DMS153 treated with DMSO at 0.1 percent for 48 hours (cell line): ENCODE measurements at regions not wholly inside any gene's neighbourhood (a gene's known extent, or its start where the extent isn't known, plus 50 kb on each side); places are given as distances from the start of the nearest gene placed in this dataset.

Experiments used
- DNase-seq: peaks from one replicate; lab custom pipeline; 2025; ENCODE audit not compliant: unreplicated experiment; lab: John Stamatoyannopoulos, UW

DNA sequence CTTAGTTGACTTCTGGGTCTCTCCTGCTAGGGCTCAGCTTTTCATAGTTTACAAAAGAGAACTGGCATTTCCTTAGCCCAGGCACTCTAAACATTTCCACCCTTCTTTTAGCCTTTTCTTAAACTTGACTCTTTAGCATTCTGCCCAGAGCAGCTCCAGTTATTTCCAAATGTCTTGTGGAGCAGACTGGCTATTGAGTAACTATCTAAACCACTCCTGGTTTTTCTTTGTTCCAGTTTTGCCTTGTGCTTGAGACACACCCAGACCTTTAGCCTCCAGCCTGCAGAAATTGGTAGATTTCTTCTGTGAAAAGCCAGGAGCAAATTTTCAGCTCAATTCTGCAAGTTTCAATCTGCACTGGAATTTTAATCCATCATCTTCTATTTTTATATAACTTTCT is 1813.1 kb downstream of the OLFM4 start:
- DNase-seq: no peak

DNA sequence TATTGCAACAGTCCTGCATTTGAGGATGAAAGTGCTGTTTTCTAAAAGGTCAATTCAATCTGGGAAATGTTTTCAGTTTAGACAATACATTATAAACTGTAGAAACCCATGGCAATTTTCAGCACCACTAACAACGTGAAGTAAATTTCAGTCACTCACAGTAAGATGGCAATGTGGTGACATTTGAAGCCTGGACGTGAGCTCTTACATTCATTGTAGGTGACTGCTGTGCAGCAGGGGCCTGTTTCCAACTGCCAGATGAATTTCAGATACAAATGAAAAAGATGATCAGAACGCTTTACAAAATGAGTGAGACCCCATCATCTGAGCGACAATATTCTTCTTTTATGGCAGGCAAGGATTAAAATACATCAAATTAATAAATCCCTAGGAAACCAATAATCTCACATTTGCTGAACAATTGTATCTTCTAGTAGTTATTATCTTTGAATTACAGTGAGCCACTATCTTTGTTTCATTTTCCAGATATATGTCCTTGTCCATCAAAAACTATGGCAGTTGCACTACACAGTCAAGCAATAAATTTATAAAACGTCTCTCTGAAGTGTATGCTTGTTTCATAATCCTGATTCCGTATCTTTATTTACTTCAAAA is 1816.8 kb downstream of the OLFM4 start:
- DNase-seq: no peak

DNA sequence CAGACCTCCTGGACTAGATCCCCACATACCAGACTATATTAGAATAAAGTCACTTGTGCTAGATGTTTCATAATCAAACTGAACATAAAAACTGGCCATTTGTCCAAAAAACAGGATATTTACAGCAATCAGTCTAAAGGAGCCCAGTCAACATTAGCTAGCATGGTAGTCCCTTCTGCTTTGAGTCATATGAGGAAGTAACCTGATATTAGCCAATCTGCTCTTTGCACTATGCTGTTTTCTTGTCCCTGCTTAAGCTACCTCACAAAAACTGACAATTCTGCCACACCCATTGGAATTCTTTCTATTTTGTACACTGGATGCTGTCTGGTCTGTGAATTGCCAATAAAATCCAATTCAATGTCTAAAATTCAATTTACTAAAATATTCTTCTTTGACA is 1824.2 kb downstream of the OLFM4 start:
- DNase-seq: no peak

DNA sequence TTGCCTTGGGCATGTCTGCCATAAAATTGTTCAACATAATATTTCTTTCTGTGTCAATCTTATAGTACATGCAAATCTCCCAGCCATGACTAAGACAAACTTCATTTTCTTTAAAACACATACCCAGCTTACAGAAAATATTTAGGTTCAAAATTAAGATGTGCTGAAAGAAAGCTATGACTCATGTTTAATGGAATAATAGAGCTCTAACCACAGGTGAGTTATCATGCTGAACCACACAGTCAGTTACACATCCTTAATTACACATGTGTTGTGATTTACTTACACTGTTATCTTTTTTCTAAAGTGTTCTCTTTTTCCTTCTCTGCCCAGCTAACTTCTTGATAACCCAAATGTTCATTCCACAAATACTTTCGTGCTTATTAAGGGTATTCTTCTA is 1831.2 kb downstream of the OLFM4 start:
- DNase-seq: no peak

DNA sequence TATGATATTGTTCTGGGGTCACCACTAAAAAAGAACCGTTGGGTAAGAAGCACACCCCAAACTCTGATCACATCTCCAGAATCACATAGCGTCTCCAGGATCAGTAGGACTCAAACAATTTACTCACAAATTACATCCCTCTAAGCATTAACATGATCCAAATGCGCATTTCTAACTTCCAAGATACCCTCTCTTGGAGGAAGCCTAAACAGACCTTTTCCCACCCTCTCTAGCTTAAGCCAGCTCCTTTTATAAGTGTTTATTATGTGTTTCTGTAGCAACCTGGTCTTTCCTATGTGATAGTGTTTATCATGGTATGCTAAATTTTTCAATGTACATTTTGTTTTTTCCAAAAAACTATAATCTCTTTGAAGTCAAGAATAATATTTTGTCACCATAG is 1846.5 kb downstream of the OLFM4 start:
- DNase-seq: no peak

DNA sequence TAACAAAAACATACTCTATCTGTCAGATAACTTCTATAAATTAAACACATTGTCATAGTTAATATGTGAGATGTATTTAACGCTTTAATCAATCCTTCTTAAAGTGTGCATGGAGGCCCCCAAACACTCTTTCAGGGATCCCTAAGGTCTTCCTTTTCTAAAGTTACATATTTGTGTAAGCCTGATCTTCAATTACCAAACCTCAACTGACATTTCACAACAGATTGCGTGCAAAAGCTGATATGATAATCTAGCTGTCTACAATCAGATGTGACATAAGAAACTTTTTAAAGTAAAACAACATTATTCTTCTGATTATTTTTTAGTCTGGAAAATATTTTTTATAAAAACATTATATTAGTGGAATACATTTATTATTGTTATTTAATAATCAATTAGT is 1850.4 kb downstream of the OLFM4 start:
- no peak for DNase-seq

DNA sequence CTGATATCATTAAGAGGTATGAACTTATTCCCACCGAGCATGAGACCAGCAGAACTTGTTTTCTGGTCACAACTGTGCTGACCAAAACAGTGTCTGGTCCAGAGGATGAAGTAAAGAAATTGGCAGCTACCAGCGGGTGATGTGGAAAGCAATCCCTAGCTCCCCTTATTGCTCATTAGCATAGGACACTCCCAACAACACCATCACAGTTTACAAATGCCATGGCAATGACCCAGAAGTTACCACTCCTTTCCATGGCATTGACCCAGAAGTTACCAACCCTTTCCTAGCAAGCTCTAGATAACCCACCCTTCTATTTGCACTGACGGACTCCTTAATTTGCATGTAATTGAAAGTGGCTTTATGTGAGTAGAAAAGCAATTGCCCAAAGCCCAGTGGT is 1856.1 kb downstream of the OLFM4 start:
- no peak for DNase-seq

DNA sequence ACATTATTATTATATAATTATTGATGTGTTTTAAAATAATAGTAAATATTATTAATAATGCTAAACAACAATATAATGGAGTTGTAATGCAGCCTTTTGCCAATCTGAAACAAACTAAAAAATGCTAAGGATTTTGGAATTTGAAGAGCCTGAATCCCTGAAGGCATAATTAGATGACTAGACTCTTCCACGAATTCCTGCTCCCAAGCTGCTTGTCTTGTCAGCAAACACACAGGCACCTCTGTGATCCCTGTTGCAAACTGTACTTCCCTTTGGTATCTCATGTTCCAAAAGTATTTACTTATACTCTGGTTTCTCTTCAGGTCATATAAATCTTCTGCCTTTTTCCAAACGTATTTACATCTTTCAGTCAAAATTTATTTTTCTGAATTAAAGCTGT is 1862.4 kb downstream of the OLFM4 start:
- DNase-seq: no peak

DNA sequence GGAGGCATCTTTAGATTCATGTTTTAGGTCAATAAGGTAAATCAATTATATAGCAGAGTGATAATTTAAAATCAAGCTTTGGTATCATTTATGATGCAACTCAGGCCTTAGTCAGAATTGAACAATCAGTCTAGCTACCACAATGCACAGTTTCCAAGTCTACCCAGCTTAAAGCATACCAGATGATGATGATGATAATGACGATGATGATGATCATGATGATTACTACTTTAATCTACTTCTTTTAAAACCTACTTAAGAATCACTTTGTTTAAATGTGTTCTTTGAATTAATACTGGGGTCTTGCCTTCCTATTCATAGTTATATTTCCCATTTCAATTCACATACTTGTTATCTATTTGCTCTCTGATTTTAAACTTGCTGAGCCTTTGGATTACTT is 1872.7 kb downstream of the OLFM4 start:
- DNase-seq: no peak

DNA sequence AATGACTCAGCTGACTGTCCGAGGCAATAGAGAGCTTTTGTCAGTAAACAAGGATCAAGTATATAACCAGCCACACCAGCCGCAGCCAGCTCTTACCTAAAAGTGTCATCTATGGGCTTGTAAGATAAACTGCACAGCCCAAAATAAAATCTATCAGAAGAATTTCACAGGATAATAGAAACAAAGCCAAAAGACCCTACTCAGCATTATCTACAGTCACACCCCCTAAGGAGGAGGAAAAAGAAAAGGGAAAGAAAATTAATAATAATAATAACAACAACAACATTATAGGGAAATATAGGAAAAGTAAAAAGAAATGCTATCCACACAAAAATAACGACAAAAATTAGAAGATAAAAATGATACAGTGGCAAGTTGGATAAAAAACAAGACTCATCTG is 1883.8 kb downstream of the OLFM4 start:
- no peak for DNase-seq

DNA sequence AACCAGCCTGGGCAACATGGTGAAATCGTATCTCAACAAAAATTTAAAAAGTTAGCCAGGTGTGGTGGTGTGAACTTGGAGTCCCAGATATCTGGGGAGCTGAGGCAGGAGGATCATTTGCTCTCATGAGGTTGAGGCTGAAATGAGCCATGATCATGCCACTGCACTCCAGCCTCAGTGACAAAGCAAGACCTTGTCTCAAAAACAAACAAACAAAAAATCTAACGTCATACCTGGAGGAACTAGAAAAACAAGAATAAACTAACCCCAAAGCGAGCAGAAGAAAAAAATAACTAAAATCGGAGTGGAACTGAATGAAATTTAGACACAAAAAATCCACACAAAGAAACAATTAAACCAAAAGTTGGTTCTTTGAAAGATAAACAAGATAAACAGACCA is 1885.1 kb downstream of the OLFM4 start:
- DNase-seq: no peak

DNA sequence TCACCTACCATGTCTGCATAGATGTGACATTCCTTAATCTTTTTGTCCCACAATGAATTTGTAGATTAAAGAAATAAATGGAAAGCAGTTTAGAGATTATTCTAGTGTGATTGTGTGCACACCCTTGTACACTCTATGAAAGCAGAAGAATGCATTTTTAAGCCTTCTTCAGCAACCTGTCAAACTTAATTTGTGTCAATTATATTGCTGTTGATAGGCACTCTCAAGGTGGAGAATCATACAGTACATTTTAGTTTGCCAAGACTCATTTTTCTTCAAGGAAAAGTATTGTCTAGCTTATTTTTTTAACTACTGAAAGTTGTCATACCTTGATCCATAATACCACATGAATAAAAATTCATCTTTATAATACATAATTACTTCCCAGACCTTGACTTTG is 1898.9 kb downstream of the OLFM4 start:
- DNase-seq: no peak

DNA sequence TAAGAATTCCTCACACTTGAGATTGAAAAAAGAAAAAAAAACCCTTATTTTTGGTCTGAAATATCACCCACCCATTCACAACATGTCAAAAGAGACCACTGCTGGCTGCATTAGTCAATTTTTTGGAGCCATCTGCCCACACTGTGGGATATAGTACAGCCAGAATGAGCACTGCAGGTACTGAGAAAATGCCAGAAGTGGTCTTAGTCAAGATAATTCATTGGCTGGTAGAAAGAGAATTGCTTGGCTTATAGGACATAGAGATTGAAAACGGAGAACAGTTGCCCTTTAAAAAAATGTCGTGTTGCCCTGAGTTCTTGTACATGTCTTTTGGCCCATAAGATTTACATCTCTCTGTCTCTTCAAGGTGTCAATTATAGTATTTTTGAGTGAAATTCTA is 1899.5 kb downstream of the OLFM4 start:
- no peak for DNase-seq

DNA sequence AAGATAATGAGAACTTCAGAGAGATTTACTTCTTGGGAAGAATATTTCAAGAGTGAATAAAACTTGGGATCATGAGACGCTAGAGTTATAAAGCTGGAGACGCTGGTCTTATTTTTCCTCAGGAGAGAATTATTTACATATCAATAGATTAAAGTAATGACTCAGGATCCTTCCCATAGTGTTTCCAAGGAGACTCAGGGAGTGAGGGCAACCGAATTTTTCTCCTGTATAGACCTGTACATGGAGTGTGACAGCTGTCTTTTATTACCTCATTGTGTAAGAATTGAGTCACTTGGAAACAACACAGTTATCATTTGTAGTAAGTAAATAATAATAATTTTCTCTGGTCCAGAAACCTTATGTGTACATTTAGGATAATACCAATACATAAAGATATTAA is 1905.5 kb downstream of the OLFM4 start:
- DNase-seq: no peak

DNA sequence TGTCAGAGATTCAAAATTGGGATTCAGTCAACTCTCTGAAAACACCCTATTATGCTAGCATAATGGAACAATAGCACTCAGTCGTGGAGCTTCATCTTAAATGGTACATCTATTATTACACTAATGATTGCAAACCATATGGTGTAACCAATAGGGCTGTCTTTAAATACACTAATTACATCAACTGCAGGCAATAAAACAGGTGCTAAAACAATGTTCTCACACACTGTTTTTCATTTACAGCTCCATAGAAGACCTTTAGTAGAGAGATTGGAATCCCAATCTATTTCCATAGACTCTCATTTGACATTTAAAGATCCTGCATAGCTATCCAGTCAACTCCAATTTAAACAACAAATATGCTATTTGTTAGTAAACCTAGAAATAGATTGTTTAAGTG is 1917.4 kb downstream of the OLFM4 start:
- DNase-seq: no peak

DNA sequence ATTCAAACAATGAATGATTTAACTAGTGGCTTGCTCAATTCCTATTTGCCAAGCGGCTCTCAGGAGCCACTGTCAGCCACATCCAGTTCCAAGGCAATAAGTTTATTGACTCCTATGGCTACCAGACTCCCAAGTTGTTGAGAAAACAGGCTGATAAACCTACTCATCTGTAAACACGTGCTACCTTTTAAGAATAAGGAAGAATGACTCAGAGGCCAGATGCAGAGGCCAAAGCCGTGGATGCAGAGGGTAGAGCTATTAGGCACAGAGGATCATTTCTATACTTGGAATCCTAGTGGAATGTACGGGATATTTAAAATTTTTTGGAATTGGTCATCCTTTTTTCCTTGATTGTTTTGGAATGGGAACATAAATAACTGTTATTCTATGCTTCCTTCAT is 1921.1 kb downstream of the OLFM4 start:
- DNase-seq: no peak

DNA sequence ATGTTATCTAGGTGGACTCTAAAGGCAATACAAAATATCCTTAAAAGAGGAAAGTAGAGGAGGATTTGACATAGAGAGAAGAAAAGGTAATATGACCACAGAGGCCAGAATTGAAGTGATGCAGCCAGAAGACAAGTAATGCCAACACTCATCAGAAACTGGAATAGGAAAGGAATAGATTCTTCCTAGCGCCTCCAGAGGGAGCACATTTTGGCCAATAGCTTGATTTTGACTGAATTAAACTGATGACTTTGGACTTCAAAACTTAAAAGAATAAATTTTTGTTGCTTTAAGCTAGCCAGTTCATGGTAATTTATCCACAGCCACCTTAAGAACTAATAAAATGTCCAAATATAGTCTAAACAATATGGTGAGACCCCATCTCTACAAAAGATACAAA is 1921.9 kb downstream of the OLFM4 start:
- no peak for DNase-seq

DNA sequence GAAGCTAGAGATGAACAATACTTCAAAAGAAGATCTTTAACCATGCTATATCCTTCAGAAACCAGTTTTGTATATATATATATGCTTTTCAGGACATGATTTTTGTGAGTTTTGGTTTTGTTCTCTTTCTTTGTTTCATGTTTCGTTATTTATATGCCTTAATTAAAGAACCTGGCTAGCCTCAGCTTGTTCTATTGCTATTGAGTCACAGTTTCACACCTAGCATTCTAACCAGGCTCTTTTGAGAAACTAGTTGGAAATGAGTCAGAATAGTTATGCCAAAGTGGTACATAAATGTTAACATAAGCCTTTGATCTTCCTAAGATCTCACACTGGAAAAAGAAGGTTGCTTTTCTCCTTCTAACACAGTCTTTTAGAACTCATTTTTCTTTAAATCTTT is 1925.2 kb downstream of the OLFM4 start:
- DNase-seq: no peak

DNA sequence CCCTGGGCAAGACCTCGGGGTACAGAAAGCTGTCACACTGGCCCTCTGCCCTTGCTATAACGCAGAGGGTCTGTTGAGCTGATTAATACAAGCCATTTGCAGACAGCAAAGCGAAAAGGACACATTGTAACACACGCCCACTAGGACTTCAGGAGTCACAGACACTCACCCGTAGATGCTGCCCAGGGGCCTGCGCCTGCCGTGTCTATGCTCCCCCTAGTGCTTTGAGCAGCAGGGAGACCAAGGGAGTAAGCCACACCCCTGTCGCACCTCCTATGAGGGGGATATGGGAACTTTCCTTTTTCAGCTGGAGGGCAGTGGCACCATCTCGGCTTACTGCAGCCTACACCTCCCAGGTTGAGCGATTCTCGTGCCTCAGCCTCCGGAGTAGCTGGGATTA is 1930.2 kb downstream of the OLFM4 start:
- no peak for DNase-seq

DNA sequence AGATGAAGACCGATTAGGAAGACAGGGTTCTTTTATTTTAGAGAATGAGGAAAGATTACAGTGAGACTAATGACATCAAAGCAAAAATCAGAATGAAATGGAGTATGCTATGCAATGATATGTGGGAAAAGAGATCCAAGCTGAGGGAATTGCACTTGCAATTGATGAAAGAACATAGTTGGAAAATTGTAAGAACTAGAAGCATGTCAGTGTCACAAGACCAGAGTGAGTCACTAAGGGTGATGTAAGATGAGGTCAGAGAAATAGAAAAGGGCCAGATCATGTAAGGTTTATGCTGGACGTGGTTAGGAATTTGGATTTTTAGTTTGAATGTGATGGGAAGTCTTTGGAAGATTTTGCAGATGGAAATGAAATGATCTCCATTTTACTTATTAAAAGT is 1937.3 kb downstream of the OLFM4 start:
- DNase-seq: no peak

DNA sequence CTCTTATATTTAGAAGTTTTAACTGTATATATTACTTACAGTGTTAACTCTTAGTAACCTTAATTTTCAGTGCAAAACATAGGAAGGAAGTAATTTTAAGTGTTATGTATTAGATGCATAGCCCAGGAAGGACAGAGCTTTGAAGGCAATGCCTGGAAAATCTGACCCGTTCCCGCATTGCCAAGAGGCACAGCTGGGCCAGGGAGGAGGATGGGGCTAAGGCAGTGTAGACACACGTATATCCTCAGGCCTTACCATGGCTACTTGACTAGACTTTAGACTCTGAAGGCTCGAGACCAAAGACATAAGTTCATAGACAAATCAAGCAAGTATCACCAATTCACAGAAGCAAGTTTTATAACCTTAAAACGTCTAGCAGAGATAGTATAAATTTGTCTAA is 1944.2 kb downstream of the OLFM4 start:
- no peak for DNase-seq

DNA sequence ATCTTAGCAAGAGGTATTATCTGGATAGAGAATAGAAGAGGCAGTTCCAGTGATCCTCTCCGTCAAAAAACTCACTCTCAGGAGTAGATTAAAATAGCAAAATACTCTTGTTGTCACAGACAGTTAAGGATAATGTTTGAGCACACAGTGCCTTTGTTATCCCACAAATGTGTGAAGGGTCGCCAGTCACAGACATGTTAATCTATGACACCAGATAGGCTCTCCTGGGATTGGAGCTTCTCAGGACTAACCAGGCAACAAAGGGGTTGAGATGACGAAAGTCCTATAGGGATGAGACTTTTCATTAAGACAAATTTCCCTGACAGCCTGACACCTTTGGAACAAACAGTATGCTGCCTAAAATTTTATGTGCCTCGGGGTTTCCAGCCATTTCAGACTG is 1947.1 kb downstream of the OLFM4 start:
- no peak for DNase-seq

DNA sequence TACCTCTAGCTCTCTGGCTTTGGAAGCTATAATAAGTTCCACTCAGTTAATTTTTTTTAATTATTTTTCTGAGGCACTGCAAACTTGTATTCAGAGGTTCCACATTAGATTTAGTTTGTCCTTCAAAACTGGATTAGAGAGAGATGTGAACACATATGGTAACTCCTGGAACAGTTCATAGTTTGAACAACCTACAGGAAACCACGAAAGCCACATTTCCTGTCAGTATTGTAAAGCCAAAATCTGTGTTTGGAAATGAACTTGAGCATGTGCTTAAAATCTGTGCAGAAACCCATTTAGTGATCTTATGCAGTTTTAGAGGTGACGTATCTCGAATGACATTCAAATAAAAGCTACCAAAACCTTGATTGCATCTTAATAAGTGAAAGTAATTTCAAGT is 1952.0 kb downstream of the OLFM4 start:
- DNase-seq: no peak

DNA sequence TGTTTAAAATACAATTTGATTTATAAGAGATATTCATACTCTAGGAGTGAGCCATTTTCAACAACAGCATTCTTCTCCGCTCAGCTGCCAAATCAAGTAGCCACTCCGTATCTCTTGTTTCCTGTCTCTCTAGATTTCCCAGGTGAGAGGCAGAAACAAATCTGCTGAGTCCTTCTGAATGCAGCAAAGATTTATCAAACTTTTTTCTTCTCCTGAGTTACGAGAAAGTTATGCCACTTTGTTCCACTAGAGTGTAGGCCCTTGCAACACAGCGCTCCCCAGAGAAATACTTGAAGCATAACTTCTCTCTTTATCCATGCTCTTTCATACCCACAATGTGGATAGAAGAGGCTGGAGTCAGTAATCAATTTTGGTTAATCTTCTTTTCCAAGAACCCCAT is 1960.8 kb downstream of the OLFM4 start:
- no peak for DNase-seq
